Hepatocyte (in vitro differentiated cells): ENCODE measurements at regions not wholly inside any gene's neighbourhood (a gene's known extent, or its start where the extent isn't known, plus 50 kb on each side); places are given as distances from the start of the nearest gene placed in this dataset.

Experiments
- DNase-seq: peaks from one replicate; pipeline ENCODE4 v3.0.0-alpha.2; 2016; ENCODE audit warnings: low spot score
- H2AFZ ChIP-seq: fragments of 200-600 bp; sonication (generic); 2 replicates; pipeline ENCODE4 v1.6.0; 2016; ENCODE audit warnings: antibody characterized with exemption, mild to moderate bottlenecking
- H3K27ac ChIP-seq: fragments of 200-600 bp; sonication (generic); 2 replicates; pipeline ENCODE4 v1.5.1; 2016; ENCODE audit warnings: mild to moderate bottlenecking
- H3K27me3 ChIP-seq: fragments of 200-600 bp; sonication (generic); 2 replicates; pipeline ENCODE4 v1.6.1; 2016
- H3K36me3 ChIP-seq: fragments of 200-600 bp; sonication (generic); replicated peaks from 2 replicates; pipeline ENCODE4 v1.5.1; 2016; ENCODE audit warnings: low read depth; ENCODE audit not compliant: insufficient read depth
- H3K4me1 ChIP-seq: fragments of 200-600 bp; sonication (generic); 2 replicates; pipeline ENCODE4 v1.5.1; 2016; ENCODE audit warnings: mild to moderate bottlenecking, moderate library complexity; ENCODE audit not compliant: insufficient read depth
- H3K4me2 ChIP-seq: fragments of 200-600 bp; sonication (generic); 2 replicates; pipeline ENCODE4 v1.6.0; 2016
- H3K4me3 ChIP-seq: fragments of 200-600 bp; sonication (generic); 2 replicates; pipeline ENCODE4 v1.5.1; 2016; ENCODE audit warnings: mild to moderate bottlenecking
- H3K79me2 ChIP-seq: fragments of 200-600 bp; sonication (generic); 2 replicates; pipeline ENCODE4 v1.6.0; 2017; ENCODE audit warnings: mild to moderate bottlenecking
- H3K9me2 ChIP-seq: fragments of 200-600 bp; sonication (generic); replicated peaks from 2 replicates; pipeline ENCODE4 v1.6.0; 2017; ENCODE audit warnings: mild to moderate bottlenecking; ENCODE audit not compliant: insufficient read depth
- H3K9me3 ChIP-seq: fragments of 200-600 bp; sonication (generic); 2 replicates; pipeline ENCODE4 v1.5.1; 2016; ENCODE audit warnings: low read depth, mild to moderate bottlenecking
- H4K20me1 ChIP-seq: fragments of 200-600 bp; sonication (generic); 2 replicates; pipeline ENCODE4 v1.6.0; 2016; ENCODE audit warnings: mild to moderate bottlenecking; ENCODE audit not compliant: insufficient read depth, poor library complexity, severe bottlenecking
- EZH2 ChIP-seq: fragments of 200-600 bp; sonication (generic); IDR thresholded peaks from 2 replicates; pipeline ENCODE4 v1.6.1; 2016; ENCODE audit warnings: antibody characterized with exemption, mild to moderate bottlenecking, borderline replicate concordance
- EZH2phosphoT487 ChIP-seq: fragments of 200-600 bp; sonication (generic); IDR thresholded peaks from one replicate; pipeline ENCODE4 v1.6.1; 2018; ENCODE audit warnings: antibody characterized with exemption, mild to moderate bottlenecking, low read depth, moderate library complexity; ENCODE audit not compliant: unreplicated experiment, severe bottlenecking
- WGBS: methylation state at CpG from one replicate; pipeline ENCODE4 v1.1.6; 2016; ENCODE audit warnings: low lambda C conversion rate; ENCODE audit errors: missing lambda C conversion rate; 5-methylcytosine and 5-hydroxymethylcytosine counted together
- TF ChIP-seq, protein P1 (sequence below): fragments of 200-600 bp; sonication (generic); IDR thresholded peaks from 2 replicates; pipeline ENCODE4 v1.5.1; 2016; ENCODE audit warnings: antibody characterized with exemption, mild to moderate bottlenecking; ENCODE audit not compliant: poor library complexity

DNA sequence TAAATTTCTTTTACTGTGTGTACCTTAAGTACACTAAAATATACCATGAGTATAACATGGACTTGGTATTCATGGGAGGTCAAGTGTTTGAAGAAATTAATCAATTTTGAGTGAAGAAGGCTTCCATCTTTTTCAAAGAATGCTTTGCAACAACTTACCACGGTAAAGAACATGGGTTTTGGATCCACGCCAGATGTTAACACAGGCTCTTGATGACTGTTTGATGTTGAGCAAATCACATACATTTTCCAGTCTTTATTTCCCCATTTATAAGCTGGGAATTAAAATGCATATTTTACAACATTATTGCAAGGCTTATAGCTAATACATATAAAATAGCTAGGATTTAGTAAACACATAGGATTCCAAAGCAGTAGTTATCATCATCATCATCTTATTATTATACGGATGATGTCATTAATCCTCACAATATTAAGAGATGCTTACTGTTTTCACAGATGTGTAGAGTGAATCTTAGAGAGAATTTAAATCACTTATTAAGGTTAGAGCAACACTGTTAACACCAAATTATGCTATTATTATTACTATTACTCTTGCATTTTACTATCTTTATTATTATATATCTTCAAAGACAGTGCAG, 362.0 kb downstream of the PRELID2 start:
- H3K27me3 ChIP-seq = no peaks in the 10 kb centered on the region
- H3K79me2 ChIP-seq = no peaks in the 10 kb centered on the region
- no peaks in the 10 kb centered on the region for H3K9me3 ChIP-seq
- no peak for TF ChIP-seq EZH2
- TF ChIP-seq, protein P1, sequence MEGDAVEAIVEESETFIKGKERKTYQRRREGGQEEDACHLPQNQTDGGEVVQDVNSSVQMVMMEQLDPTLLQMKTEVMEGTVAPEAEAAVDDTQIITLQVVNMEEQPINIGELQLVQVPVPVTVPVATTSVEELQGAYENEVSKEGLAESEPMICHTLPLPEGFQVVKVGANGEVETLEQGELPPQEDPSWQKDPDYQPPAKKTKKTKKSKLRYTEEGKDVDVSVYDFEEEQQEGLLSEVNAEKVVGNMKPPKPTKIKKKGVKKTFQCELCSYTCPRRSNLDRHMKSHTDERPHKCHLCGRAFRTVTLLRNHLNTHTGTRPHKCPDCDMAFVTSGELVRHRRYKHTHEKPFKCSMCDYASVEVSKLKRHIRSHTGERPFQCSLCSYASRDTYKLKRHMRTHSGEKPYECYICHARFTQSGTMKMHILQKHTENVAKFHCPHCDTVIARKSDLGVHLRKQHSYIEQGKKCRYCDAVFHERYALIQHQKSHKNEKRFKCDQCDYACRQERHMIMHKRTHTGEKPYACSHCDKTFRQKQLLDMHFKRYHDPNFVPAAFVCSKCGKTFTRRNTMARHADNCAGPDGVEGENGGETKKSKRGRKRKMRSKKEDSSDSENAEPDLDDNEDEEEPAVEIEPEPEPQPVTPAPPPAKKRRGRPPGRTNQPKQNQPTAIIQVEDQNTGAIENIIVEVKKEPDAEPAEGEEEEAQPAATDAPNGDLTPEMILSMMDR = no peak
- TF ChIP-seq EZH2phosphoT487 = no peak
- H3K36me3 ChIP-seq = no peaks in the 10 kb centered on the region
- H3K4me1 ChIP-seq = no peaks in the 10 kb centered on the region
- 80% methylated on average over 3 of the region's 3 CpGs for WGBS
- no peak overlapping the region for H2AFZ ChIP-seq
- H3K27ac ChIP-seq = no peak overlapping the region
- no peak overlapping the region for H3K4me3 ChIP-seq
- H4K20me1 ChIP-seq = no peaks in the 10 kb centered on the region
- H3K9me2 ChIP-seq = no peaks in the 10 kb centered on the region
- no peak overlapping the region for H3K4me2 ChIP-seq
- DNase-seq = no peak

DNA sequence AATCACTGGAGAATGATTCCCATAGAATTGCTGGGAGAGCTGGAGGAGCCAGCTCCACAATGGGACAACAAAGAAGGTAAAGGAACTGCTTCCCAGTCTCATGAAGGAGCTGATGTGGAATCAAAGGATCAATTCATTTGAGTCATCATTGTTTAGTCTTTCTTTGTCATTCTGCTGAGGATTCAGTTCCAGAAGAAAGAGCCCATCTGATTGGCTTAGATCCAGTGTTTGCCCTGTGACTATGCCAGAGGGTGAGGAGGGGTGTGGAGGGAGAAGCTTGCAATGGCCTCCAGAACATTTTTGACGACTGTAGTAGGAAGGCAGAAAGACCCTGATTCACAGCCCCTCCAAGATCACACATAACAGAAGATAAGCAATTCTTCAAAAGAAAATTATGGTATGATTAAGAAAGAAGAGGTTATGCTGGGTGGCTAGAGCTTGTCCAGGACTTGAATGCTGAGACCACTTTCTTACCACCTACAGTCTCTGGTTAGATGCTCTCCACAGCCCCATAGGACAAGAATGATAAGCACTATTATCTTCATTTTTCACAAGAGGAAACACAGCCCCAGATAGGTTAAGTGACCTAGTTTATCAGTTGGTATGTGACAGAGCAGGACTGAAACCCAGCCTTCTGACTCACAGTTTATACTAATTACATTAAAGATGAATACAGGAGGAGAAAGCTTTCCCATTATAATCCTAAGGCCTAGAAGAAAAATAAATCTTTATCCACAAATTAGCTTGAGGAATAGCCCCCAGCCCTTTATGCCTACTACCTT, 363.1 kb downstream of the PRELID2 start:
- no peaks in the 10 kb centered on the region for H3K9me2 ChIP-seq
- H3K36me3 ChIP-seq = no peaks in the 10 kb centered on the region
- no peak overlapping the region for H3K4me2 ChIP-seq
- H3K27ac ChIP-seq = peak overlapping the region; percentile 54
- peak; percentile 13 for DNase-seq
- no peak overlapping the region for H2AFZ ChIP-seq
- no peak overlapping the region for H3K4me3 ChIP-seq
- no peaks in the 10 kb centered on the region for H3K4me1 ChIP-seq
- WGBS = 58% methylated on average over 1 of the region's 1 CpG
- H3K9me3 ChIP-seq = no peaks in the 10 kb centered on the region
- no peaks in the 10 kb centered on the region for H4K20me1 ChIP-seq
- no peaks in the 10 kb centered on the region for H3K27me3 ChIP-seq
- H3K79me2 ChIP-seq = no peaks in the 10 kb centered on the region
- TF ChIP-seq, protein P1 = no peak
- TF ChIP-seq EZH2 (no peak), EZH2phosphoT487 (no peak)

DNA sequence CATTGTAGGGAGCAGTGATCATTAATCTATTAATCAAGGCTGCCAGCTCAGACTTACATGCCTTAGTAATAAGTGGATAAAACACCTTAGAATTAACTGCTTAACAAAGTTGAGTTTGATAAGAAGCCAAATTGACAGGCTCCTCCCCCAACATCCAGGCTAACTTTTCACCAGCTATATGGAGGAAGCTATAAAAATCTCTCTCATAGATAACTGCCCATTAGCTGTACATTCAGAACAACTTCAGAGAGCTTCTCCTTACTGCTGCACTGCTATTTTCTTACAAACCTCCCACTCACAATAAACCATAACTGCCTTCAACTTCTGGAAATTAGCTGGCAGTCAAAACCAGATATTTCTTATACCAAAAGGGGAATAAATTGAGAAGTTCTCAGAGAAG, 364.1 kb downstream of the PRELID2 start:
- Histone ChIP-seq H3K9me2 (no peaks in the 10 kb centered on the region), H3K4me1 (no peaks in the 10 kb centered on the region), H3K4me2 (no peak overlapping the region), H3K79me2 (no peaks in the 10 kb centered on the region), H3K9me3 (no peaks in the 10 kb centered on the region), H2AFZ (no peak overlapping the region), H4K20me1 (no peaks in the 10 kb centered on the region), H3K4me3 (no peak overlapping the region), H3K27ac (no peak overlapping the region), H3K27me3 (no peaks in the 10 kb centered on the region), H3K36me3 (no peaks in the 10 kb centered on the region)
- no peak for DNase-seq
- no peak for TF ChIP-seq EZH2
- no peak for TF ChIP-seq EZH2phosphoT487
- TF ChIP-seq, protein P1 = no peak
